NCI-H446 (cell line): ENCODE measurements at regions not wholly inside any gene's neighbourhood (a gene's known extent, or its start where the extent isn't known, plus 50 kb on each side); places are given as distances from the start of the nearest gene placed in this dataset.

ENCODE experiments used
- DNase-seq, 2 experiments: peaks; one replicate each; lab custom pipeline; 2025; lab: John Stamatoyannopoulos, UW

GRCh38 chr13:73251626-73252265 lies 192.9 kb downstream of the KLF5 start:
- no peak for DNase-seq

GRCh38 chr13:73250061-73250460 lies 191.3 kb downstream of the KLF5 start:
- no peak for DNase-seq

- no peak for DNase-seq
These were observed 190.1 kb downstream of the KLF5 start for GRCh38 chr13:73248711-73249580.

DNA sequence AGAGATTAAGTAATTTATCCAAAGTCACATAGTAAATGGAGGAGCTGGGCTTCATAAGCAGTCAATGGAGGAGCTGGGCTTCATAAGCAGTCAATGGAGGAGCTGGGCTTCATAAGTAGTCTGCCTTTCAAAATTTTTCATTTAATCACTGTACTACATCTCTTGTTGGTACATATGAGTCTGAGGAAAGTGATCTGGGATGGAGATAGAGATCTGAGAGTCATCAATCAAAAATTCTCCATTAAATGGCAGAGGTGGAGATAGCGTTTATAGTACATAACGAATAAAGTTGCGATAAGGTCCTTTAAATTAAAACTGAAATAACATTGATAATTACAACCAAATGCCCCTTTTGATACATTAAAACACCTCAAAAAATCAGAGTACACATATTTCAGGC lies 189.3 kb downstream of the KLF5 start:
- no peak for DNase-seq

- DNase-seq = no peak
These were observed 186.4 kb downstream of the KLF5 start for GRCh38 chr13:73245246-73245645.

DNA sequence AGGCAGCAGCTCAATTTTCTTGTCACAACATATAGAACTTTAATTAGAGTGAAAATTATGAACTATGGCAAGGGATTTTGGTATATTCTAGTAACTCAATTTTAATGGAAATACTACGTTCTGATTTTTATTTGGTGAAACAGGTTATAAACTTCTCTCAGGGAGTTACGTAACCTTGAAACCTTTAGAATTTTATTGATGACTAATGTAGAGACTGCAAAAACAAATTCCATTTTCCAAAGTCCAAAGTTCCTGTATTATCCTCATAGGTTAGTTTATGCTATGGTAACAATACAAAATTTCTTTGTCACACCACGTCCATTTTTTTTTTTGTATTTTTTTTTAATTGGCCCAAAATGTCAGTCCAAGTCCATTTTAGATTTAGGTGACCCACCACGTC lies 185.7 kb downstream of the KLF5 start:
- DNase-seq = no peak

GRCh38 chr13:73242515-73243015 lies 183.8 kb downstream of the KLF5 start:
- DNase-seq = no peak

GRCh38 chr13:73240193-73240592 lies 181.4 kb downstream of the KLF5 start:
- DNase-seq = no peak

GRCh38 chr13:73235385-73235784 lies 176.6 kb downstream of the KLF5 start:
- DNase-seq = no peak

DNA sequence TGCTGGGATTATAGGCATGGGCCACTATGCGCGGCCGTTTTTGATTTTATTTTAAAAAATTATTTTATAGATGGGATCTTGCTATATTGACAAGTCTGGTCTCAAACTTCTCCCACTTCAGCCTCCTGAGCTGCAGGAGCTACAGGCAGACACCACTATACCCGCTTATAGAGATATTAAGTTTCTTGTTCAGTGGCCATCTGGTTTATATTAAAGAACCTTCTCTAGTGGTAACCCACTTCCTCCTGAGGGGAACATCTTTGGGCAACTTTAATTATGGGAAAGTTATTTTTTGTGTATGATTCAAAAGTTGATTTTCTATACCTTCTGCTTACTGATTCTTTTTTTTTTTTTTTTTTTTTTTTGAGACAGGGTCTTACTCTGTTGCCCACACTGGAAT lies 172.7 kb downstream of the KLF5 start:
- no peak for DNase-seq

- no peak for DNase-seq
These were observed 171.9 kb downstream of the KLF5 start for GRCh38 chr13:73230716-73231115.

DNA sequence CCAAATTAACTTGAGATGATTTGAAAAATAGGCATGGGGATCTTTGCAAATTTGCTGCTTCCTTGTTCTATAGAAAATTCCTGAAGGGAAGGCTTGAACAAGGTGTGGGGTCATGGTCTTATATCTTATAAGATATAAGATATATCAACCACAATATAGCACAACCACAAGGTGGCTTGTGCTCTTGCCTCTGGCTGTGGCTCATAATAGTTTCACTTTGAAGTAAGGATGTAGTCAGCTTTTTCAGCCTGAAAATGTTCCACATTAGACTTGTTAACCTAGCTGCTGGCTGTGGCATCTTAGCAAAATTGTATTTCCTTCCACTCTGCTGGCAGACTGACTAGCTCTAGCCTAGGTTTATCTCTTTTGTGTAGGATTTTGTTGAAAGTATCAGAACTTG lies 169.7 kb downstream of the KLF5 start:
- no peak for DNase-seq

DNA sequence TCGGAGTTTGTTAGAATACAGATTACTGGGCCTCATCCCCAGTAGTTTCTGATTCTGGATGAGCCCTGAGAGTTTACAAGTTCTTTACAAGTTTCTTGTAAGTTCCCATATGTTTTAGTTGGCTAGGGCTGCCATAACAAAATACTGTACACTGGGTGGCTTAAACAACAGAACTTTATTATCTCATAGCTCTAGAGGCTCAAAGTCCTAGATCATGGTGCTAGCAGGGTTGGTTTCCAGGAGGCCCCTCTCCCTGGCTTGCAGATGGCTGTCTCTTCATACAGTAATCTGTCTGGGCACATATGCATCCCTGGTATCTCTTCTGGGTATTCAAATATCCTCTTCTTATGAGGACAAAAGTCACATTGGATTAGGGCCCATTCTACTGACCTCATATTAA lies 167.2 kb downstream of the KLF5 start:
- no peak for DNase-seq

- DNase-seq = no peak
These were observed 165.9 kb downstream of the KLF5 start for GRCh38 chr13:73224703-73225102.

GRCh38 chr13:73223372-73223781 lies 164.6 kb downstream of the KLF5 start:
- no peak for DNase-seq

DNA sequence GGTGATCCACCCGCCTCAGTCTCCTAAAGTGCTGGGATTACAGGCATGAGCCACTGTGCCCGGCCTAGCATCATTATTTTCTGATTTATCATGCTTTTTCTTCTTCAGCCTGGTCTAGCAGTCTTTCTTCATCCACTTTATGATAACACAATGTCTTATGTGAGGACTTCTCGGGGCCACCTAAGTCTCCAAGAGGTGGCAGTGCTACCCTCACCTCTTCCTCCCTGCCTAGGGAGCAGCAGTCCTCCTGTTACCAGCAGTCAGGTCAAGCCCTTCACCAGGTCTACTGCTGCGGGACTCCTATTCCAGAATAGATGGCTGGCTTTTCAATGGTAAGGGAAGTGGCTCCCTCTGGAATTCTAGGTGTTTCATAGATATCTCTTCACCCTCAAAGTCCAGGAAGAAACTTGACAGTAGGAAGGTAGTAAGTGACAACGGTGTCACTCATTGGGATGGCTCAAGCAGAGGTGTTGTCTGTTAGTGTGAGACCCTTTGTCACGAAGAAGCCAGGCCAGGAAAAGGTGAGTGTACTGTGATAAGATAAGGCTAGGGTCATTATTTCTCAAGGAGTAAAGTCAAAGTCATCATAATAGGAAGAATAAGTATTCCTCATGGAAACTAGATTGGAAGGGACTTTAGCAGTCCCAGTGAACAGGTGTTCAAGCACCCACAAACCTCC lies 164.0 kb downstream of the KLF5 start:
- DNase-seq = no peak

- no peak for DNase-seq
These were observed 162.3 kb downstream of the KLF5 start for GRCh38 chr13:73220966-73221720.

DNA sequence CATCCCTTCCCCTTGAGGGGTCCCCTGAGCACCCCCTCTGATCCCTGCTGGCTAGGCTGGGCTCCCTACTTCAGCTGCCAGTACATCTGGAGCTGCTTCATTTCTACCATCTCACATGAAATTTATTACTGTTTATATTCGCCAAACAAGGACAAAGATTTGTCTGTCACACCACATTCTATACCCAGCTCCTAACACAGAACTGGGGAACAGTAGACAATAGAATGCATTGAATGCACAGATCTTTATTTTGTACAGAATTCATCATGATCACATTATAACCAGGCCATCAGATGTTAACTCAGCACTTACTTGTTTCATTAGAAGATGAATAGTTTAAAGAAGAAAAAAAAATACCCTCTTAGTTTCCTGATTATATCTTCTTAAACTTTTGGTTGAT lies 159.4 kb downstream of the KLF5 start:
- no peak for DNase-seq

DNA sequence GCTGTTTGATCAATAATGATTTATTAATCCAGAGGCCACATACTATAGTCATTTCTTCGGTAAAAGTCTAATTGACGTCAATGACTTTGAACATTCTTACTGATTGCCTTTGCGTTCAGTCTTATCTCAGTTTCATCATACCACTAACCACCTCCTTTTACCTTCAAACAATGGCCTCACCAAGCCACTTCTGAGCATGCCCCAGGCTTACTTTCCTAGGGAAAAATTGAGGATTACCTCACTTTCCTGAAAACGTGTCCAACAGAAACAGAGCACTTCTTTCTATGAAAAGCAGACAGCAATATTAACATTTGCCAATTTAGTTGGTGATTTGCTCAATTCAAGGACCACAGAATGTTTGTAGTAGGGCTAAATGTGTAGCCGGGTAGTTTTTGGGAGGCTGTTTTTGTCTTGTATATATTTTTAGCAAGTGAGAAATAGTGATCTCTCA lies 157.6 kb downstream of the KLF5 start:
- no peak for DNase-seq

- no peak for DNase-seq
These were observed 157.0 kb downstream of the KLF5 start for GRCh38 chr13:73215823-73216222.

- no peak for DNase-seq
These were observed 153.7 kb downstream of the KLF5 start for GRCh38 chr13:73212482-73212881.
